Stomach (tissue), 8 donors: ENCODE measurements at regions not wholly inside any gene's neighbourhood (a gene's known extent, or its start where the extent isn't known, plus 50 kb on each side); places are given as distances from the start of the nearest gene placed in this dataset.

ENCODE experiments used
- DNase-seq, 2 donors: peaks; one replicate each; pipeline versions ENCODE4 v3.0.0 to v3.0.0-alpha.2; 2013 to 2019
- H3K27ac ChIP-seq, 5 donors: fragments of 200-600 bp in 4 of 5; sonication (generic) in 4 of 5; one replicate each; pipeline ENCODE4 v1.5.1; 2013 to 2019; ENCODE audit warnings: mild to moderate bottlenecking in 1 of 5, moderate library complexity in 1 of 5
- H3K27me3 ChIP-seq, 3 donors: fragments of 200-600 bp; sonication (generic); one replicate each; pipeline ENCODE4 v1.5.1; 2017 to 2019; ENCODE audit warnings: mixed run types in 1 of 3
- H3K36me3 ChIP-seq, 4 donors: fragments of 200-600 bp; sonication (generic); 1 replicate in 3 of 4; 2 replicates in 1 of 4; pipeline ENCODE4 v1.5.1; 2016 to 2019
- H3K4me1 ChIP-seq, 4 donors: fragments of 200-600 bp; sonication (generic); one replicate each; pipeline ENCODE4 v1.5.1; 2016 to 2019
- H3K4me3 ChIP-seq, 4 donors: fragments of 200-600 bp; sonication (generic) in 3 of 4; one replicate each; pipeline ENCODE4 v1.5.1; 2016 to 2019; ENCODE audit warnings: mild to moderate bottlenecking in 1 of 4
- H3K9me3 ChIP-seq, 4 donors: fragments of 200-600 bp; sonication (generic); one replicate each; pipeline ENCODE4 v1.5.1; 2016 to 2019
- CTCF ChIP-seq, 7 experiments: fragments of 450-650 bp in 4 of 7; fragments of 200-600 bp in 3 of 7; sonication (generic) in 3 of 7; IDR thresholded peaks; one replicate each; pipeline ENCODE4 v1.5.1; 2016 to 2019; ENCODE audit warnings: antibody characterized with exemption in 7 of 7, control low read depth in 2 of 7, mild to moderate bottlenecking in 1 of 7
- EP300 ChIP-seq: sonication (generic); formaldehyde crosslinking; IDR thresholded peaks from one replicate; pipeline ENCODE4 v1.6.1; 2017; ENCODE audit warnings: antibody characterized with exemption
- POLR2A ChIP-seq, 4 donors: fragments of 450-650 bp; IDR thresholded peaks; one replicate each; pipeline ENCODE4 v1.6.1; 2016; ENCODE audit warnings: antibody characterized with exemption in 4 of 4, control low read depth in 2 of 4, mild to moderate bottlenecking in 1 of 4, moderate library complexity in 1 of 4
- POLR2AphosphoS5 ChIP-seq, 3 donors: sonication (generic); formaldehyde crosslinking; IDR thresholded peaks; one replicate each; pipeline ENCODE4 v1.6.1; 2016; ENCODE audit warnings: antibody characterized with exemption in 3 of 3
- WGBS, 5 donors: extraction: QIAGEN DNeasy Blood & Tissue Kit in 3 of 5; methylation state at CpG; one replicate each; pipeline versions ENCODE4 v1.1.5 to v1.1.7; 2013 to 2018; 5-methylcytosine and 5-hydroxymethylcytosine counted together
- intact Hi-C: fragments of 100-400 bp; cut with DNase I; formaldehyde crosslinking; loops from one replicate; pipeline ENCODE4 v1.15.1; 2023; ENCODE audit warnings: low total_unique reads
- donor health status: healthy with polysubstance abuse.
- donor health status: Bipolar disorder and iron deficiency.
- donor health status: healthy.

- WGBS, 5 donors, result 62 to 84% (median 77%) methylated on average over 9 of the region's 9 CpGs
- Histone ChIP-seq H3K4me1 (no peaks in the 10 kb centered on the region), H3K9me3 (no peaks in the 10 kb centered on the region), H3K36me3 (no peaks in the 10 kb centered on the region), H3K4me3 (no peak overlapping the region), H3K27me3 (no peaks in the 10 kb centered on the region), H3K27ac (no peak overlapping the region)
- TF ChIP-seq POLR2A (IDR thresholded peaks at IDR 0.05) (no peak), CTCF (IDR thresholded peaks at IDR 0.05) (no peak), EP300 (no peak), POLR2AphosphoS5 (IDR thresholded peaks at IDR 0.05) (no peak)
- DNase-seq, result no peak
- intact Hi-C loops, result no loop called here
Measured at GRCh38 chrX:15956681-15957080, 102.1 kb upstream of the AP1S2 start.

- DNase-seq, result no peak
- intact Hi-C loops, result no loop called here
- no peak overlapping the region for H3K4me3 ChIP-seq
- no peaks in the 10 kb centered on the region for H3K4me1 ChIP-seq
- no peaks in the 10 kb centered on the region for H3K9me3 ChIP-seq
- TF ChIP-seq CTCF (IDR thresholded peaks at IDR 0.05), result no peak
- no peak for TF ChIP-seq POLR2AphosphoS5 (IDR thresholded peaks at IDR 0.05)
- no peak for TF ChIP-seq EP300
- TF ChIP-seq POLR2A (IDR thresholded peaks at IDR 0.05), result no peak
- no peaks in the 10 kb centered on the region for H3K27me3 ChIP-seq
- WGBS, 5 donors, result 62 to 72% (median 63%) methylated on average over 2 of the region's 2 CpGs
- no peaks in the 10 kb centered on the region for H3K36me3 ChIP-seq
- no peak overlapping the region for H3K27ac ChIP-seq
Measured at GRCh38 chrX:15953801-15954200, 99.2 kb upstream of the AP1S2 start.

GRCh38 chrX:15952212-15952611 is 97.6 kb upstream of the AP1S2 start:
- TF ChIP-seq POLR2AphosphoS5 (IDR thresholded peaks at IDR 0.05) (no peak), EP300 (no peak), POLR2A (IDR thresholded peaks at IDR 0.05) (no peak), CTCF (IDR thresholded peaks at IDR 0.05) (no peak)
- Histone ChIP-seq H3K36me3 (no peaks in the 10 kb centered on the region), H3K27me3 (no peaks in the 10 kb centered on the region), H3K4me3 (no peak overlapping the region), H3K27ac (no peak overlapping the region), H3K9me3 (no peaks in the 10 kb centered on the region), H3K4me1 (peaks cover 0 to 4% (median 0%) of the 10 kb centered on the region in 4 donors)
- 83 to 100% (median 96%) methylated on average over 2 of the region's 2 CpGs for WGBS, 5 donors
- intact Hi-C loops, result no loop called here
- no peak for DNase-seq

- no peaks in the 10 kb centered on the region for H3K9me3 ChIP-seq
- no peak for DNase-seq
- H3K4me3 ChIP-seq, result no peak overlapping the region
- H3K4me1 ChIP-seq, result peaks cover 0 to 4% (median 0%) of the 10 kb centered on the region in 4 donors
- H3K27ac ChIP-seq, result no peak overlapping the region
- intact Hi-C loops, result no loop called here
- no peaks in the 10 kb centered on the region for H3K36me3 ChIP-seq
- TF ChIP-seq EP300, result no peak
- no peak for TF ChIP-seq CTCF (IDR thresholded peaks at IDR 0.05)
- no peak for TF ChIP-seq POLR2A (IDR thresholded peaks at IDR 0.05)
- TF ChIP-seq POLR2AphosphoS5 (IDR thresholded peaks at IDR 0.05), result no peak
- H3K27me3 ChIP-seq, result peaks cover 0 to 4% (median 0%) of the 10 kb centered on the region in 3 donors
- WGBS, 5 donors, result 70 to 84% (median 77%) methylated on average over 5 of the region's 5 CpGs
Measured at GRCh38 chrX:15948318-15948660, 93.7 kb upstream of the AP1S2 start.
